Neural cell (in vitro differentiated cells): ENCODE measurements at regions not wholly inside any gene's neighbourhood (a gene's known extent, or its start where the extent isn't known, plus 50 kb on each side); places are given as distances from the start of the nearest gene placed in this dataset.

Experiments
- CTCF ChIP-seq: fragments of 450-650 bp; IDR thresholded peaks from 2 replicates; pipeline ENCODE4 v1.5.1; 2014; ENCODE audit warnings: antibody characterized with exemption, mild to moderate bottlenecking, moderate library complexity; ENCODE audit not compliant: poor library complexity, severe bottlenecking
- EZH2 ChIP-seq: fragments of 200-600, 300-800 bp; shearing (Covaris generic), sonication (generic); IDR thresholded peaks from 2 replicates; pipeline ENCODE4 v1.6.1; 2014; ENCODE audit warnings: antibody characterized with exemption, low read length, borderline replicate concordance, mild to moderate bottlenecking; ENCODE audit not compliant: insufficient read depth, poor library complexity, severe bottlenecking

GRCh38 chr18:41517142-41517541 is 437.9 kb upstream of the PIK3C3 start:
- no peak for TF ChIP-seq CTCF
- no peak for TF ChIP-seq EZH2
